IMR-90 (cell line): ENCODE measurements at regions not wholly inside any gene's neighbourhood (a gene's known extent, or its start where the extent isn't known, plus 50 kb on each side); places are given as distances from the start of the nearest gene placed in this dataset.

Experiments used
- ATAC-seq: fragments of 200-7000 bp; cut with Tn5 transposase; 2 replicates; pipeline ENCODE4 v1.9.1; 2020; ENCODE audit warnings: low read depth, mild to moderate bottlenecking, moderate library complexity
- BruUV-seq: library from RNA; stranded (reverse); fragments of 400-500 nt; replicated peaks from 2 replicates; lab custom pipeline; 2021; lab: Mats Ljungman, UMichigan
- CTCF ChIA-PET: fragments of 300-600 bp; formaldehyde crosslinking; extraction: SDS; loops from one replicate; lab custom pipeline; 2021; ENCODE audit warnings: antibody characterized with exemption; lab: Yijun Ruan, JAX
- POLR2A ChIA-PET: fragments of 300-600 bp; sonication (Branson Sonifier 250); formaldehyde crosslinking; loops from one replicate; lab custom pipeline; 2022; ENCODE audit warnings: antibody characterized with exemption; ENCODE audit not compliant: unreplicated experiment; lab: Charles Lee
- DNase-seq: peaks from one replicate; pipeline ENCODE4 v3.0.0; 2013
- H2AFZ ChIP-seq: replicated peaks from 2 replicates; pipeline ENCODE3; 2013; ENCODE audit warnings: low read length, mild to moderate bottlenecking; ENCODE audit not compliant: poor library complexity
- H2AK5ac ChIP-seq: 2 replicates; pipeline ENCODE4 v1.6.1; 2013; ENCODE audit warnings: low read depth, low read length, inconsistent platforms
- H2AK9ac ChIP-seq: replicated peaks from 2 replicates; pipeline ENCODE3; 2013; ENCODE audit warnings: mild to moderate bottlenecking, low read depth, low read length, moderate library complexity; ENCODE audit not compliant: poor library complexity
- H2BK120ac ChIP-seq: 2 replicates; pipeline ENCODE4 v1.6.1; 2013; ENCODE audit warnings: low read depth, low read length, inconsistent platforms
- H2BK15ac ChIP-seq: 3 replicates; pipeline ENCODE4 v1.6.1; 2013; ENCODE audit warnings: low read depth, low read length, inconsistent platforms
- H2BK20ac ChIP-seq: 2 replicates; pipeline ENCODE4 v1.6.1; 2013; ENCODE audit warnings: low read depth, mild to moderate bottlenecking, inconsistent platforms, low read length, moderate library complexity
- H2BK5ac ChIP-seq: 2 replicates; pipeline ENCODE4 v1.6.1; 2013; ENCODE audit warnings: mild to moderate bottlenecking, low read depth, low read length, inconsistent platforms; ENCODE audit not compliant: poor library complexity, severe bottlenecking
- H3K14ac ChIP-seq: replicated peaks from 2 replicates; pipeline ENCODE4 v1.6.1; 2013; ENCODE audit warnings: low read depth, low read length, inconsistent platforms
- H3K18ac ChIP-seq: 2 replicates; pipeline ENCODE4 v1.6.1; 2013; ENCODE audit warnings: low read depth, low read length, control low read depth
- H3K23ac ChIP-seq: 2 replicates; pipeline ENCODE4 v1.6.1; 2013; ENCODE audit warnings: low read depth, low read length, inconsistent platforms
- H3K27ac ChIP-seq: 2 replicates; pipeline ENCODE4 v1.5.1; 2013; ENCODE audit warnings: mild to moderate bottlenecking, control low read depth, low read length; ENCODE audit not compliant: insufficient read depth
- H3K27me3 ChIP-seq: 2 replicates; pipeline ENCODE4 v1.6.1; 2013; ENCODE audit warnings: low read length; ENCODE audit not compliant: control insufficient read depth, insufficient read depth
- H3K36me3 ChIP-seq: 2 replicates; pipeline ENCODE4 v1.6.1; 2013; ENCODE audit warnings: low read length, mixed read lengths; ENCODE audit not compliant: control insufficient read depth, insufficient read depth
- H3K4ac ChIP-seq: 2 replicates; pipeline ENCODE4 v1.6.1; 2013; ENCODE audit warnings: low read depth, low read length, inconsistent platforms
- H3K4me1 ChIP-seq: 2 replicates; pipeline ENCODE4 v1.6.1; 2013; ENCODE audit warnings: low read length, mixed read lengths; ENCODE audit not compliant: control insufficient read depth, insufficient read depth
- H3K4me2 ChIP-seq: 2 replicates; pipeline ENCODE4 v1.6.1; 2013; ENCODE audit warnings: low read depth, mild to moderate bottlenecking, control low read depth, low read length, moderate library complexity
- H3K4me3 ChIP-seq: 2 replicates; pipeline ENCODE4 v1.5.1; 2013; ENCODE audit warnings: low read depth, mild to moderate bottlenecking, control low read depth, low read length, moderate library complexity; ENCODE audit not compliant: insufficient read depth
- H3K56ac ChIP-seq: 2 replicates; pipeline ENCODE4 v1.6.1; 2013; ENCODE audit warnings: low read length, inconsistent platforms; ENCODE audit not compliant: insufficient read depth; ENCODE audit errors: extremely low read depth
- H3K79me1 ChIP-seq, 2 experiments: 2 replicates each; pipeline ENCODE4 v1.6.1; 2013; ENCODE audit warnings: low read length in 2 of 2, inconsistent platforms in 1 of 2, low read depth in 1 of 2
- H3K9ac ChIP-seq: 2 replicates; pipeline ENCODE4 v1.6.1; 2013; ENCODE audit warnings: low read depth, low read length, control low read depth
- H3K9me1 ChIP-seq: 2 replicates; pipeline ENCODE4 v1.6.1; 2013; ENCODE audit warnings: low read length, inconsistent platforms; ENCODE audit not compliant: insufficient read depth
- H3K9me3 ChIP-seq: 2 replicates; pipeline ENCODE4 v1.6.1; 2013; ENCODE audit warnings: low read length; ENCODE audit not compliant: control insufficient read depth, insufficient read depth
- H4K20me1 ChIP-seq: 2 replicates; pipeline ENCODE4 v1.6.1; 2013; ENCODE audit warnings: low read length, inconsistent platforms; ENCODE audit not compliant: insufficient read depth
- H4K5ac ChIP-seq: 2 replicates; pipeline ENCODE4 v1.6.1; 2013; ENCODE audit warnings: mild to moderate bottlenecking, low read depth, low read length, control low read depth
- H4K8ac ChIP-seq, 2 experiments: 2 replicates each; pipeline ENCODE4 v1.6.1; 2013; ENCODE audit warnings: low read depth in 2 of 2, low read length in 2 of 2, control low read depth in 1 of 2, inconsistent platforms in 1 of 2
- H4K91ac ChIP-seq: 2 replicates; pipeline ENCODE4 v1.6.1; 2013; ENCODE audit warnings: low read depth, low read length, inconsistent platforms; ENCODE audit not compliant: insufficient read depth
- BHLHE40 ChIP-seq: fragments of 150-350 bp; IDR thresholded peaks from 2 replicates; pipeline ENCODE4 v1.6.1; 2016; ENCODE audit warnings: mild to moderate bottlenecking, low read depth, low read length
- CEBPB ChIP-seq: IDR thresholded peaks from 2 replicates; pipeline ENCODE4 v1.6.1; 2012; ENCODE audit warnings: low read depth, low read length, improper control_type of control experiment
- CTCF ChIP-seq: conservative IDR thresholded peaks from 2 replicates; pipeline ENCODE4 v1.5.1; 2012; ENCODE audit warnings: mild to moderate bottlenecking, low read depth, low read length, improper control_type of control experiment
- FOS ChIP-seq: fragments of 150-350 bp; IDR thresholded peaks from 2 replicates; pipeline ENCODE4 v1.6.1; 2016; ENCODE audit warnings: low read depth, low read length
- MXI1 ChIP-seq: IDR thresholded peaks from 2 replicates; pipeline ENCODE4 v1.6.1; 2012; ENCODE audit warnings: low read depth, mild to moderate bottlenecking, low read length, moderate library complexity, borderline replicate concordance
- RAD21 ChIP-seq: IDR thresholded peaks from 2 replicates; pipeline ENCODE4 v1.6.1; 2012; ENCODE audit warnings: low read length, improper control_type of control experiment
- RCOR1 ChIP-seq: IDR thresholded peaks from 2 replicates; pipeline ENCODE4 v1.6.1; 2012; ENCODE audit warnings: mild to moderate bottlenecking, low read length, improper control_type of control experiment; ENCODE audit not compliant: insufficient replicate concordance
- SMC3 ChIP-seq: fragments of 150-350 bp; IDR thresholded peaks from 2 replicates; pipeline ENCODE4 v1.6.1; 2016; ENCODE audit warnings: low read depth, mild to moderate bottlenecking, antibody characterized with exemption, low read length, moderate library complexity
- WGBS, 2 experiments: methylation state at CpG; one replicate each; pipeline versions ENCODE4 v1.1.5 to v1.1.7; 2013; ENCODE audit warnings: missing lambda C conversion rate in 2 of 2; ENCODE audit not compliant: insufficient read length in 1 of 2; ENCODE audit errors: extremely low coverage in 2 of 2; 5-methylcytosine and 5-hydroxymethylcytosine counted together
- dilution Hi-C: fragments of 300-500 bp; cut with HindIII; formaldehyde crosslinking; loops from one replicate; pipeline ENCODE4 v1.14.3; 2018; ENCODE audit warnings: low sequenced_read_pairs; ENCODE audit not compliant: unreplicated experiment
- in situ Hi-C: fragments of 300-500 bp; cut with MboI; formaldehyde crosslinking; loops from 3 replicates; pipeline ENCODE4 v1.14.3; 2019; ENCODE audit warnings: low sequenced_read_pairs, inconsistent platforms, mixed read lengths
- intact Hi-C: fragments of 100-400 bp; cut with micrococcal nuclease; formaldehyde crosslinking; loops from 2 replicates; pipeline ENCODE4 v1.10.0; 2022

- Histone ChIP-seq H3K18ac (no peak overlapping the region), H3K27me3 (peaks cover 12% of the 10 kb centered on the region), H3K4ac (no peak overlapping the region), H3K79me1 (no peaks in the 10 kb centered on the region), H3K27ac (no peak overlapping the region), H3K4me2 (no peak overlapping the region), H3K36me3 (no peaks in the 10 kb centered on the region), H3K9ac (no peak overlapping the region), H3K9me1 (no peaks in the 10 kb centered on the region), H2AK9ac (no peak overlapping the region), H3K4me3 (no peak overlapping the region), H3K14ac (no peak overlapping the region), H2AK5ac (no peak overlapping the region), H4K20me1 (no peaks in the 10 kb centered on the region), H2BK20ac (no peak overlapping the region), H4K8ac (no peak overlapping the region), H4K5ac (no peak overlapping the region), H3K56ac (no peak overlapping the region), H2BK15ac (no peak overlapping the region), H4K91ac (no peak overlapping the region), H2BK5ac (no peak overlapping the region), H2AFZ (no peak overlapping the region), H3K23ac (no peak overlapping the region), H3K9me3 (no peaks in the 10 kb centered on the region), H2BK120ac (no peak overlapping the region), H3K4me1 (no peaks in the 10 kb centered on the region)
- intact Hi-C loops = loop anchor here (1.0 to 10.0 kb wide), 4 partner anchors 80 to 588 kb away; no protein-coding TSS in a partner anchor
- no TSS peak for BruUV-seq
- in situ Hi-C loops = loop anchor here (10.0 kb wide), 1 partner anchor 588 kb away; no protein-coding TSS in a partner anchor
- dilution Hi-C loops = no loop called here
- WGBS, 2 experiments = no CpG with 5 or more reads among the region's 2 CpGs
- ATAC-seq (no peak), DNase-seq (no peak)
- ChIA-PET POLR2A (no interaction called here), CTCF (interaction anchor here (1.4 to 2.6 kb wide), 4 partner anchors 10 to 252 kb away, joined by 3 to 8 read pairs (median 4); no protein-coding TSS in a partner anchor)
- TF ChIP-seq CTCF (no peak), CEBPB (no peak), SMC3 (no peak), MXI1 (no peak), BHLHE40 (no peak), RAD21 (no peak), FOS (no peak), RCOR1 (no peak)
These were observed 101.4 kb upstream of the ATP5MC3 start for GRCh38 chr2:175282886-175283285.
